Stimulated activated CD8-positive, alpha-beta memory T cell treated with anti-CD3 and anti-CD28 coated beads, Interleukin-4, amount 100 ng/mL, for 24 hours (primary cell): ENCODE measurements at regions not wholly inside any gene's neighbourhood (a gene's known extent, or its start where the extent isn't known, plus 50 kb on each side); places are given as distances from the start of the nearest gene placed in this dataset.
"Not testable (repeated sequence)": the region's sequence is repeated elsewhere in the genome, so short reads cannot be mapped to it uniquely, and the experiment has no call there.

Experiments used
- DNase-seq: peaks from one replicate; pipeline ENCODE4 v3.0.0-alpha.2; 2020; ENCODE audit warnings: low read depth

- DNase-seq, result no peak
Measured at GRCh38 chr7:12987238-12987637, 299.8 kb downstream of the ARL4A start.

GRCh38 chr7:12990440-12990839 lies 303.0 kb downstream of the ARL4A start:
- DNase-seq, result no peak

- no peak for DNase-seq
Measured at GRCh38 chr7:12993025-12993424, 305.6 kb downstream of the ARL4A start.

GRCh38 chr7:12995912-12996469 lies 308.6 kb downstream of the ARL4A start:
- no peak for DNase-seq

- DNase-seq, result no peak
Measured at GRCh38 chr7:13007331-13007730, 319.9 kb downstream of the ARL4A start.

GRCh38 chr7:13009517-13009916 lies 322.1 kb downstream of the ARL4A start:
- no peak for DNase-seq

GRCh38 chr7:13014011-13014410 lies 326.6 kb downstream of the ARL4A start:
- no peak for DNase-seq

- no peak for DNase-seq
Measured at GRCh38 chr7:13016036-13016581, 328.7 kb downstream of the ARL4A start.

- DNase-seq, result no peak
Measured at GRCh38 chr7:13016592-13017332, 329.3 kb downstream of the ARL4A start.

GRCh38 chr7:13017333-13017857 lies 330.0 kb downstream of the ARL4A start:
- no peak for DNase-seq

GRCh38 chr7:13017881-13018280 lies 330.4 kb downstream of the ARL4A start:
- DNase-seq, result no peak

GRCh38 chr7:13021566-13022300 lies 334.3 kb downstream of the ARL4A start:
- no peak for DNase-seq

GRCh38 chr7:13024121-13024674 lies 336.8 kb downstream of the ARL4A start:
- no peak for DNase-seq

GRCh38 chr7:13025043-13025442 lies 337.6 kb downstream of the ARL4A start:
- not testable (repeated sequence) for DNase-seq

GRCh38 chr7:13027321-13027720 lies 339.9 kb downstream of the ARL4A start:
- DNase-seq, result no peak

- DNase-seq, result no peak
Measured at GRCh38 chr7:13028036-13028824, 340.8 kb downstream of the ARL4A start.

- DNase-seq, result no peak
Measured at GRCh38 chr7:13028825-13029099, 341.3 kb downstream of the ARL4A start.

GRCh38 chr7:13031468-13031867 lies 344.0 kb downstream of the ARL4A start:
- DNase-seq, result no peak

GRCh38 chr7:13032084-13032483 lies 344.7 kb downstream of the ARL4A start:
- no peak for DNase-seq

- no peak for DNase-seq
Measured at GRCh38 chr7:13032576-13032975, 345.1 kb downstream of the ARL4A start.

GRCh38 chr7:13034693-13035092 lies 347.3 kb downstream of the ARL4A start:
- DNase-seq, result no peak

- no peak for DNase-seq
Measured at GRCh38 chr7:13035233-13035632, 347.8 kb downstream of the ARL4A start.
